GM13977 (cell line): ENCODE measurements at regions not wholly inside any gene's neighbourhood (a gene's known extent, or its start where the extent isn't known, plus 50 kb on each side); places are given as distances from the start of the nearest gene placed in this dataset.

ENCODE experiments used
- DNase-seq: peaks from one replicate; pipeline ENCODE4 v3.0.0; 2012; ENCODE audit warnings: low spot score
- CTCF ChIP-seq: IDR thresholded peaks from 2 replicates; pipeline ENCODE4 v1.5.1; 2012; ENCODE audit warnings: mild to moderate bottlenecking, control low read depth; ENCODE audit not compliant: insufficient read depth; ENCODE audit errors: extremely low read depth, missing control alignments
- in situ Hi-C: fragments of 300-500 bp; cut with MboI; formaldehyde crosslinking; loops from one replicate; pipeline ENCODE4 v1.12.0; 2022; ENCODE audit warnings: low sequenced_read_pairs, low pct_unique_long_range_greater_than_20kb, mixed read lengths, inconsistent platforms; ENCODE audit not compliant: unreplicated experiment

GRCh38 chr1:70616946-70617345, 205.9 kb downstream of the CTH start:
- in situ Hi-C loops: no loop called here

DNA sequence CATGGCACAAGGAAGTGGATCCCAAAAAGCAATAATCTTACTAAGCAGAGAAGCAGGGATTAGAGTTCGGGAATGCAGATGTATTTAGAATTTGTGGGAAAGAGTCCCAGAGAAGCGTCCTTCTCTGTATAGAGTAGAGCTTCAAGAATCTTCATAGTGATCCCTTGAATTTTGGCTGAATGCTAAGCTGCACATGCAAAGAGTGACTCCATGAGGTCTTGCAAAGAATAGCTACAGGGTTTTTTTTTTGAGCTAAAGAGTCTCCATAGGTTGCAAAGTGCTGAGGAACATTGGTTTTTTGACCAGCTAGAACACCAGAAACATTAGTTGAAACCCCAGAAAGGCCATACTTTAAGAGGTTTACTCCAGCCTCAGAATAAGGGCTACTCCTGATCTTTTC, 206.7 kb downstream of the CTH start:
- no peak for TF ChIP-seq CTCF
- no peak for DNase-seq
- in situ Hi-C loops: no loop called here

More at GRCh38 chr1:70616946-70617345, 205.9 kb downstream of the CTH start:
- no peak for TF ChIP-seq CTCF
- no peak for DNase-seq

GRCh38 chr1:70627910-70628309, 216.8 kb downstream of the CTH start:
- no peak for DNase-seq
- no peak for TF ChIP-seq CTCF
- in situ Hi-C loops: no loop called here

DNA sequence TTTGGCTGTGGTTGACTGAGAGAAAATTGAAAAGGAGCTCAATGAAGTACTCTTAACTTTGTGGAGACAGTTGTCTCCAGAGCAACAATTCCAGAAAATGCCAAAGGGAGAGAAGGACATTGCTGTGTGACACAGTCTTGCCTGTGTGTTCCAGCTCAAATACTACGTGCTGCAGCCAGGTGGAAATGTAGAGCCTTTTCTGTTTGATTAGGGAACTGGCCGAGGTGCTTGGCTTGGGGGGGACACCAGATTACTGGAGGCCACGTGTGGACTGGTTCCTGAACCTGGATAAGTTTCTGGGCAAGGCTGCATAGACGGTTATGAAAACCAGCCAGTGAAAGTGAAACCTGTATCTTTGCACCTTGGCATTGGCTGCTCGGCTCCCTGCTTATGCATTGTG, 217.9 kb downstream of the CTH start:
- in situ Hi-C loops: no loop called here
- DNase-seq: no peak
- no peak for TF ChIP-seq CTCF

GRCh38 chr1:70633004-70633403, 221.9 kb downstream of the CTH start:
- in situ Hi-C loops: no loop called here
- TF ChIP-seq CTCF: no peak
- no peak for DNase-seq

GRCh38 chr1:70635868-70636267, 224.8 kb downstream of the CTH start:
- in situ Hi-C loops: no loop called here

More at GRCh38 chr1:70635868-70636267, 224.8 kb downstream of the CTH start:
- TF ChIP-seq CTCF: no peak
- DNase-seq: no peak
